Panc1 (cell line): ENCODE measurements at regions not wholly inside any gene's neighbourhood (a gene's known extent, or its start where the extent isn't known, plus 50 kb on each side); places are given as distances from the start of the nearest gene placed in this dataset.

Experiments
- ATAC-seq: fragments of 200-7000 bp; cut with Tn5 transposase; 2 replicates; pipeline ENCODE4 v1.9.1; 2020; ENCODE audit warnings: mild to moderate bottlenecking, moderate library complexity
- BruUV-seq: library from RNA; stranded (reverse); fragments of 400-500 nt; replicated peaks from 2 replicates; lab custom pipeline; 2021; lab: Mats Ljungman, UMichigan
- CTCF ChIA-PET: fragments of 300-600 bp; sonication (Branson Sonifier 250); formaldehyde crosslinking; loops from one replicate; lab custom pipeline; 2022; ENCODE audit warnings: antibody characterized with exemption; lab: Charles Lee
- POLR2A ChIA-PET: fragments of 300-600 bp; sonication (Branson Sonifier 250); formaldehyde crosslinking; loops from one replicate; lab custom pipeline; 2022; ENCODE audit warnings: antibody characterized with exemption; lab: Charles Lee
- DNase-seq: peaks from one replicate; pipeline ENCODE4 v3.0.0-alpha.2; 2010; ENCODE audit warnings: low read depth, low spot score
- H3K27ac ChIP-seq: 2 replicates; pipeline ENCODE4 v1.5.1; 2011; ENCODE audit warnings: mild to moderate bottlenecking, low read length, inconsistent platforms
- H3K27me3 ChIP-seq: fragments of 200-500 bp; sonication (Bioruptor generic); 2 replicates; pipeline ENCODE4 v1.6.0; 2014; ENCODE audit warnings: low read length, inconsistent platforms; ENCODE audit not compliant: control insufficient read depth, insufficient read depth
- H3K36me3 ChIP-seq: fragments of 200-500 bp; sonication (Bioruptor generic); 2 replicates; pipeline ENCODE4 v1.5.1; 2014; ENCODE audit warnings: inconsistent platforms, mild to moderate bottlenecking, low read length, moderate library complexity; ENCODE audit not compliant: control insufficient read depth, insufficient read depth
- H3K4me1 ChIP-seq: 2 replicates; pipeline ENCODE4 v1.5.1; 2011; ENCODE audit warnings: inconsistent platforms, mild to moderate bottlenecking, low read length, moderate library complexity; ENCODE audit not compliant: control insufficient read depth, insufficient read depth
- H3K4me3 ChIP-seq, 2 experiments: 2 replicates each; pipeline ENCODE4 v1.5.1; 2011 to 2012; ENCODE audit warnings: low read depth in 2 of 2, low read length in 2 of 2, mild to moderate bottlenecking in 2 of 2, inconsistent platforms in 1 of 2, moderate library complexity in 1 of 2
- H3K9me3 ChIP-seq: fragments of 200-500 bp; sonication (Bioruptor generic); 2 replicates; pipeline ENCODE4 v1.5.1; 2014; ENCODE audit warnings: low read depth, mild to moderate bottlenecking, inconsistent platforms, low read length, moderate library complexity; ENCODE audit not compliant: control insufficient read depth, insufficient read depth
- CTCF ChIP-seq: fragments of 450-650 bp; IDR thresholded peaks from 2 replicates; pipeline ENCODE4 v1.5.1; 2017; ENCODE audit warnings: mild to moderate bottlenecking
- POLR2AphosphoS5 ChIP-seq: IDR thresholded peaks from 2 replicates; pipeline ENCODE4 v1.6.1; 2012; ENCODE audit warnings: mild to moderate bottlenecking, low read depth, low read length, moderate library complexity
- REST ChIP-seq, 2 experiments: IDR thresholded peaks; 2 replicates each; pipeline ENCODE4 v1.6.1; 2011 to 2012; ENCODE audit warnings: low read depth in 2 of 2, control low read depth in 1 of 2, low read length in 1 of 2, mild to moderate bottlenecking in 1 of 2, moderate library complexity in 1 of 2; ENCODE audit not compliant: insufficient read depth in 1 of 2
- SIN3A ChIP-seq: IDR thresholded peaks from 2 replicates; pipeline ENCODE4 v1.6.1; 2012; ENCODE audit warnings: low read depth, mild to moderate bottlenecking, low read length, moderate library complexity, borderline replicate concordance; ENCODE audit not compliant: insufficient read depth
- TCF7L2 ChIP-seq: IDR thresholded peaks from 2 replicates; pipeline ENCODE4 v1.6.1; 2011; ENCODE audit warnings: mild to moderate bottlenecking, low read depth, low read length, inconsistent platforms
- in situ Hi-C: cut with HindIII; loops from 2 replicates; pipeline ENCODE4 v1.10.0; 2016; ENCODE audit warnings: low sequenced_read_pairs, low pct_unique_long_range_greater_than_20kb
- intact Hi-C: fragments of 100-400 bp; cut with micrococcal nuclease; formaldehyde crosslinking; loops from one replicate; pipeline ENCODE4 v1.10.0; 2022; ENCODE audit not compliant: unreplicated experiment

GRCh38 chr7:131072505-131073091, 255.1 kb upstream of the MKLN1 start:
- ChIA-PET POLR2A (interaction anchor here (0.6 kb wide), 1 partner anchor 199 kb away, joined by 5 read pairs; no protein-coding TSS in a partner anchor), CTCF (interaction anchor here (1.1 kb wide), 1 partner anchor 17 kb away, joined by 3 read pairs; no protein-coding TSS in a partner anchor)
- peaks cover 10% of the 10 kb centered on the region for H3K4me1 ChIP-seq
- DNase-seq = no peak
- ATAC-seq = peak; percentile 71
- TF ChIP-seq REST (IDR thresholded peaks at IDR 0.05; ENCODE audit: insufficient read depth in 1 of 2, low read depth in 2 of 2, low read length in 1 of 2) = no peak
- no peak for TF ChIP-seq CTCF
- no peak for TF ChIP-seq POLR2AphosphoS5
- TF ChIP-seq TCF7L2 = no peak
- no peak for TF ChIP-seq SIN3A
- peak overlapping the region; percentile 25; the same call in 1 of the 2 replicates for H3K27ac ChIP-seq
- intact Hi-C loops (loop anchor here (2.0 to 5.0 kb wide), 2 partner anchors 230 to 352 kb away; no protein-coding TSS in a partner anchor), in situ Hi-C loops (no loop called here)
- H3K9me3 ChIP-seq = no peaks in the 10 kb centered on the region
- no TSS peak for BruUV-seq
- no peaks in the 10 kb centered on the region for H3K36me3 ChIP-seq
- no peak overlapping the region for H3K4me3 ChIP-seq
- no peaks in the 10 kb centered on the region for H3K27me3 ChIP-seq

- no peak overlapping the region for H3K27ac ChIP-seq
- no peak for ATAC-seq
- POLR2A ChIA-PET = interaction anchor here (0.5 kb wide), 1 partner anchor 41 kb away, joined by 11 read pairs; no protein-coding TSS in a partner anchor
- no TSS peak for BruUV-seq
- DNase-seq = no peak
- in situ Hi-C loops (no loop called here), intact Hi-C loops (loop anchor here (5.0 kb wide), 1 partner anchor 228 kb away; no protein-coding TSS in a partner anchor)
- TF ChIP-seq TCF7L2 = no peak
- no peak for TF ChIP-seq CTCF
- no peak for TF ChIP-seq REST (IDR thresholded peaks at IDR 0.05; ENCODE audit: insufficient read depth in 1 of 2, low read depth in 2 of 2, low read length in 1 of 2)
- TF ChIP-seq POLR2AphosphoS5 = no peak
- TF ChIP-seq SIN3A = no peak
- H3K27me3 ChIP-seq = no peaks in the 10 kb centered on the region
- no peak overlapping the region for H3K4me3 ChIP-seq
- H3K36me3 ChIP-seq = no peaks in the 10 kb centered on the region
- H3K4me1 ChIP-seq = peaks cover 10% of the 10 kb centered on the region
- H3K9me3 ChIP-seq = no peaks in the 10 kb centered on the region
- CTCF ChIA-PET = no interaction called here
These were observed 253.6 kb upstream of the MKLN1 start for GRCh38 chr7:131074043-131074442.
